Body of pancreas (tissue), 4 donors: ENCODE measurements at regions not wholly inside any gene's neighbourhood (a gene's known extent, or its start where the extent isn't known, plus 50 kb on each side); places are given as distances from the start of the nearest gene placed in this dataset.

Source experiments
- ATAC-seq: fragments of 150-250 bp; one replicate; pipeline ENCODE4 v1.9.1; 2016
- DNase-seq, 4 donors: peaks; one replicate each; pipeline ENCODE4 v3.0.0-alpha.2; 2019
- H3K27ac ChIP-seq, 4 donors: fragments of 200-600 bp; sonication (generic); 1 replicate in 3 of 4; 2 replicates in 1 of 4; pipeline versions ENCODE4 v1.5.1 to v1.6.1; 2016 to 2019; ENCODE audit warnings: mild to moderate bottlenecking in 1 of 4, mixed read lengths in 1 of 4, moderate library complexity in 1 of 4
- H3K27me3 ChIP-seq, 2 donors: fragments of 200-600 bp; sonication (generic); one replicate each; pipeline ENCODE4 v1.6.0; 2016; ENCODE audit warnings: mild to moderate bottlenecking in 1 of 2
- H3K36me3 ChIP-seq, 2 donors: fragments of 200-600 bp; sonication (generic); replicated peaks in 1 of 2; 2 replicates each; pipeline ENCODE4 v1.5.1; 2016; ENCODE audit warnings: low read depth in 2 of 2; ENCODE audit not compliant: insufficient read depth in 1 of 2
- H3K4me1 ChIP-seq: fragments of 200-600 bp; sonication (generic); one replicate; pipeline ENCODE4 v1.6.0; 2016
- H3K4me3 ChIP-seq, 2 donors: fragments of 200-600 bp; sonication (generic); 1 replicate in 1 of 2; 2 replicates in 1 of 2; pipeline ENCODE4 v1.5.1; 2016 to 2019
- H3K9me3 ChIP-seq, 3 donors: fragments of 200-600 bp; sonication (generic); 1 replicate in 2 of 3; 2 replicates in 1 of 3; pipeline ENCODE4 v1.5.1; 2016
- CTCF ChIP-seq, 7 experiments: fragments of 450-650 bp in 4 of 7; fragments of 200-600 bp in 3 of 7; sonication (generic) in 3 of 7; IDR thresholded peaks; one replicate each; pipeline ENCODE4 v1.5.1; 2016 to 2019; ENCODE audit warnings: antibody characterized with exemption in 7 of 7
- POLR2A ChIP-seq, 3 donors: fragments of 450-650 bp; IDR thresholded peaks; one replicate each; pipeline ENCODE4 v1.6.1; 2016; ENCODE audit warnings: antibody characterized with exemption in 3 of 3, mild to moderate bottlenecking in 2 of 3
- WGBS, 2 donors: methylation state at CpG; one replicate each; pipeline ENCODE4 v1.1.5; 2017; 5-methylcytosine and 5-hydroxymethylcytosine counted together
- intact Hi-C: fragments of 100-400 bp; cut with DNase I; formaldehyde crosslinking; loops from one replicate; pipeline ENCODE4 v1.15.1; 2023

GRCh38 chr11:104538313-104538712 is 359.9 kb downstream of the CASP12 start:
- Histone ChIP-seq H3K9me3 (no peaks in the 10 kb centered on the region), H3K4me3 (no peak overlapping the region), H3K27me3 (no peaks in the 10 kb centered on the region), H3K27ac (no peak overlapping the region), H3K36me3 (no peaks in the 10 kb centered on the region), H3K4me1 (no peaks in the 10 kb centered on the region)
- TF ChIP-seq POLR2A (IDR thresholded peaks at IDR 0.05): no peak
- no peak for TF ChIP-seq CTCF (IDR thresholded peaks at IDR 0.05)
- intact Hi-C loops: no loop called here
- WGBS, 2 donors: 84 to 95% methylated on average over 1 of the region's 1 CpG
- ATAC-seq: no peak
- no peak for DNase-seq

- 83 to 91% methylated on average over 2 of the region's 2 CpGs for WGBS, 2 donors
- Histone ChIP-seq H3K36me3 (no peaks in the 10 kb centered on the region), H3K9me3 (no peaks in the 10 kb centered on the region), H3K27me3 (no peaks in the 10 kb centered on the region), H3K4me1 (no peaks in the 10 kb centered on the region), H3K27ac (no peak overlapping the region), H3K4me3 (no peak overlapping the region)
- intact Hi-C loops: no loop called here
- ATAC-seq (no peak), DNase-seq (no peak)
- TF ChIP-seq CTCF (IDR thresholded peaks at IDR 0.05) (no peak), POLR2A (IDR thresholded peaks at IDR 0.05) (no peak)
These were observed 364.0 kb downstream of the CASP12 start for GRCh38 chr11:104534278-104534677.

GRCh38 chr11:104531894-104532293 is 366.4 kb downstream of the CASP12 start:
- no peaks in the 10 kb centered on the region for H3K4me1 ChIP-seq
- WGBS, 2 donors: 44 to 91% methylated on average over 3 of the region's 3 CpGs
- H3K36me3 ChIP-seq: no peaks in the 10 kb centered on the region
- no peaks in the 10 kb centered on the region for H3K9me3 ChIP-seq
- no peak for ATAC-seq
- H3K4me3 ChIP-seq: no peak overlapping the region
- H3K27me3 ChIP-seq: no peaks in the 10 kb centered on the region
- intact Hi-C loops: no loop called here
- H3K27ac ChIP-seq: no peak overlapping the region
- TF ChIP-seq CTCF (IDR thresholded peaks at IDR 0.05) (no peak), POLR2A (IDR thresholded peaks at IDR 0.05) (no peak)
- DNase-seq: no peak

- H3K27me3 ChIP-seq: no peaks in the 10 kb centered on the region
- ATAC-seq: no peak
- DNase-seq: no peak
- H3K27ac ChIP-seq: no peak overlapping the region
- H3K4me1 ChIP-seq: no peaks in the 10 kb centered on the region
- 100% methylated on average over 2 of the region's 2 CpGs for WGBS, 2 donors
- no peak overlapping the region for H3K4me3 ChIP-seq
- no peak for TF ChIP-seq POLR2A (IDR thresholded peaks at IDR 0.05)
- no peak for TF ChIP-seq CTCF (IDR thresholded peaks at IDR 0.05)
- no peaks in the 10 kb centered on the region for H3K9me3 ChIP-seq
- no peaks in the 10 kb centered on the region for H3K36me3 ChIP-seq
- intact Hi-C loops: no loop called here
These were observed 367.1 kb upstream of the PDGFD start for GRCh38 chr11:104531075-104531474.

GRCh38 chr11:104529906-104530305 is 366.0 kb upstream of the PDGFD start:
- WGBS, 2 donors: 91 to 95% methylated on average over 2 of the region's 2 CpGs
- DNase-seq (no peak), ATAC-seq (no peak)
- H3K4me3 ChIP-seq: no peak overlapping the region
- H3K27me3 ChIP-seq: no peaks in the 10 kb centered on the region
- TF ChIP-seq CTCF (IDR thresholded peaks at IDR 0.05): no peak
- no peak for TF ChIP-seq POLR2A (IDR thresholded peaks at IDR 0.05)
- no peaks in the 10 kb centered on the region for H3K9me3 ChIP-seq
- intact Hi-C loops: no loop called here
- H3K4me1 ChIP-seq: peaks cover 5% of the 10 kb centered on the region
- H3K36me3 ChIP-seq: no peaks in the 10 kb centered on the region
- no peak overlapping the region for H3K27ac ChIP-seq
